GM21515 (cell line): ENCODE measurements at regions not wholly inside any gene's neighbourhood (a gene's known extent, or its start where the extent isn't known, plus 50 kb on each side); places are given as distances from the start of the nearest gene placed in this dataset.

Source experiments
- ATAC-seq: cut with Tn5 transposase; IDR thresholded peaks from one replicate; pipeline ENCODE4 v1.9.1; 2021; ENCODE audit not compliant: unreplicated experiment

- ATAC-seq = no peak
Observed at GRCh38 chr17:79541056-79541850, 69.6 kb downstream of the RBFOX3 start.

- no peak for ATAC-seq
Observed at GRCh38 chr17:79539944-79540705, 70.7 kb downstream of the RBFOX3 start.

- ATAC-seq = no peak
Observed at GRCh38 chr17:79538291-79538690, 72.6 kb downstream of the RBFOX3 start.

- no peak for ATAC-seq
Observed at GRCh38 chr17:79537686-79538085, 73.2 kb downstream of the RBFOX3 start.

GRCh38 chr17:79537061-79537460, 73.8 kb downstream of the RBFOX3 start:
- no peak for ATAC-seq

- no peak for ATAC-seq
Observed at GRCh38 chr17:79536212-79536840, 74.5 kb downstream of the RBFOX3 start.

GRCh38 chr17:79535728-79536025, 75.2 kb downstream of the RBFOX3 start:
- ATAC-seq = no peak

GRCh38 chr17:79534851-79535727, 75.8 kb downstream of the RBFOX3 start:
- no peak for ATAC-seq

GRCh38 chr17:79534111-79534510, 76.7 kb downstream of the RBFOX3 start:
- ATAC-seq = no peak

- ATAC-seq = no peak
Observed at GRCh38 chr17:79533116-79533515, 77.7 kb downstream of the RBFOX3 start.

GRCh38 chr17:79532107-79532790, 78.6 kb downstream of the RBFOX3 start:
- ATAC-seq = no peak

- no peak for ATAC-seq
Observed at GRCh38 chr17:79531191-79532095, 79.4 kb downstream of the RBFOX3 start.

GRCh38 chr17:79530361-79531105, 80.3 kb downstream of the RBFOX3 start:
- no peak for ATAC-seq

- ATAC-seq = no peak
Observed at GRCh38 chr17:79529661-79530081, 81.2 kb downstream of the RBFOX3 start.

- ATAC-seq = no peak
Observed at GRCh38 chr17:79528592-79529125, 82.2 kb downstream of the RBFOX3 start.

- ATAC-seq = no peak
Observed at GRCh38 chr17:79527306-79527705, 83.5 kb downstream of the RBFOX3 start.

GRCh38 chr17:79525793-79526677, 84.8 kb downstream of the RBFOX3 start:
- ATAC-seq = no peak
